ENCODE measurements at regions not wholly inside any gene's neighbourhood (a gene's known extent, or its start where the extent isn't known, plus 50 kb on each side); places are given as distances from the start of the nearest gene placed in this dataset.

DNA sequence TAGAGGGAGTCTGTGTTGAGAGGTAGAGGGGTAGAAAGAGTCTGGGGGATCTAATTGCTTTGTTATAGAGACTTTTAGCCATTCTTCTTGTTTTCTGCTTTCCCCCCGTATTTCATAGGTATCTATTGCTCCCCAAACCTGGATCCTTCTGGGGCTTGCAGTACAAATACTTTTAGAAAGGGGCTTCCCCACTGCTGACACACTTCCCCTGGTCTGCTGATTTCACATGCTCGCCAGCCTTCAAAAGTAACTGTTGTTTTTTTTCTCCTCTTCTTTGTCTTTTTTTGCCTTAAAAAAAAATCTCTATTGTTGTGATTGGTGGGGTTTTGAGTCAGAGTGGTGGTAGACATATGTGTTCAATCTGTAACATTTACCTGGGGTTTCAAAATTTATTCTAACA is 300.6 kb upstream of the AZI2 start:
- no peak for DNase-seq

DNA sequence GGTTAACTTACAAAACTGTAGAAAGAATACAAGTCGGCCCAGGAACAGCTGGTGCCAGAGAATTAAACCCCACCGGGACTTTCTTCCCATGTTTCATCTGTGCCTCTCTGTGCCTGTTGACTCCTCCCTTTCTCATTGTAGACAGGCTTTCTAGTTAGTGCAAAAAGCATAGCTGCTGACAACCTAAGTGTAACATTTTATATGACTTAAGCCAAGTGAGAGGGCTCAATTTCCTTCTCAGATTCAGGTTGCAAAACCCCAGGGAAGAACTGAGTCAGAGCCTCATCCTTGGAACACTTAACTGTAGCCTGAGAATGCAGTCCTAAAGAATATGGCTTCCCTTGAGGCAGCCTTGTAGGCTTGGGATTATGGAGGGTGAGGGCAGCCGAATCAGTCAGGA is 302.5 kb upstream of the AZI2 start:
- DNase-seq, result no peak

DNA sequence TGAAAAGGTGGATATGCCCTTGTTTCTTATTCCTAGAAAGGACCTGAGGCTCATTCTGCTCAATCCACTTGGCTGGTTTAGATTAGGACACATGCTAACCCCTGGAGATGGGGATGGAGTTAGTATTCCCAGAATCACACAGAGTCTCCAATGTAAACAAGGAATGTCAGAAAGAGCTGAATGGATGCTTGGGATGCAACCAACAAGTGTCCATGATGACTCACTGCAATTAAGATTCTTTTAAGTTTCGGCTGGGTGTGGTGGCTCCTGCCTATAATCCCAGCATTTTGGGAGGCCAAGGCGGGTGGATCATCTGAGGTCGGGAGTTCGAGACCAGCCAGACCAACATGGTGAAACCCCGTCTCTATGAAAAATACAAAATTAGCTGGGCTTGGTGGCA is 315.5 kb upstream of the AZI2 start:
- no peak for DNase-seq

DNA sequence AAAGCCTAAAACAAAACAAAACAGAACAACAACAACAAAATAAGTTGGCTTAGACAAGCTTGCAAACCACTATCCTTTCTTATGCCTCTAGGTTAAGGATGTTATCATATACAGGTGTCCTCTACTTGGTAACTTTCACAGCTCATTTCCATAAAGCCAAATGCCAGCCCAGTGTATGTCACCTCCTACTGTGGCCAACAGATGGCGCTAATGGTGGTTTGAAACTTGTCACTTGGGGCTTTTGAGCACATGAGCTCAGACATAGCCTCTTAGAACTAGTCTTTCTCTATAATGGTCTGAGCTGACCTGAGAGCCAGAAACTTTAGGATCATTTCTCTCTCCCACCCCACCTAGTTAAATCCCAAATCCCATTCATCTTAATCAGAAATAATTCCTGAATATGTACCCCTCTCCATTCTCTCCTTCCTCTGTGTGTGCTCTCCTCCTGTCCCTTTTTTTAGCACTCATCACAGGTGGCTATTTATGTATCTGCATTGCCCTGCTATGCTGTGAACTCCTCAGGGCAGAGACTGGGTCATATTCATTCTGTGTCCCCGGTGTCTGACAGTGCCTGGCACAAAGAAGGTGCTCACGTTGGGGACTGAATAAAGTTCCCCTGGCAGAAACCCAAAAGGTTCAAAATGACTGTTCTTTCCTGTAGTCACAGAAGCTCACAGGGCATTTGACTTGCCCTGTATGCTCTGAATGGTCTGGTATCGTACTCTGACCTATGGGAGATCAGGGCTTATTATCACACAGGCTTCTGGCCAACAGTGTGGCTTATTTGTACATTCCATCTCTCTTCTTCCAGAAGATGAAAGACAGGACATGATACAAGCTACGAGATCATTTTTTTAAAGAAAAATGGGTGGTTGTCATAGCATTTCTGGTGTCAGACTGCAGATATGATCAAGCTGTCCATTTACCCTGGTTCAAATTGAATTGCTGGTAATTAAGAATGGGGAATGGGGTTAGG is 319.3 kb upstream of the AZI2 start:
- no peak for DNase-seq

DNA sequence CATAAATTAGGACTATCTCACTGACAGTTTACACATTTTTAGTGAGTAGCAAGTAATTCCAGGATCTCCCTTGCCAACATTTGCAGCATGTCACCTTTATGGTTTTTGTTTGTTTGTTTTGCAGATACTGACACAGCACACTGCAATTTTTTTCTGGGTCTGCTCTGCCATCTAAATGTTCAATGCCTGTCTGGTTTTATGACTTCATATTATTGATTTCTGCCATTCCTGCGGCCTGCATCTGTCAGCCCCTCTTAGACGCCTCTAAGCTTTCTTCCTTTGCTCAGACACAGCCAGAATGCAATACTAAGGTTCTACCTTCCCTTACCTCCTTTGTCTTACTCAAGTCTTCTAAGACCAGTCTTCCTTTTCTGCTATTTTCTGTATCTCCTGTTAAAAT is 321.2 kb upstream of the AZI2 start:
- no peak for DNase-seq

DNA sequence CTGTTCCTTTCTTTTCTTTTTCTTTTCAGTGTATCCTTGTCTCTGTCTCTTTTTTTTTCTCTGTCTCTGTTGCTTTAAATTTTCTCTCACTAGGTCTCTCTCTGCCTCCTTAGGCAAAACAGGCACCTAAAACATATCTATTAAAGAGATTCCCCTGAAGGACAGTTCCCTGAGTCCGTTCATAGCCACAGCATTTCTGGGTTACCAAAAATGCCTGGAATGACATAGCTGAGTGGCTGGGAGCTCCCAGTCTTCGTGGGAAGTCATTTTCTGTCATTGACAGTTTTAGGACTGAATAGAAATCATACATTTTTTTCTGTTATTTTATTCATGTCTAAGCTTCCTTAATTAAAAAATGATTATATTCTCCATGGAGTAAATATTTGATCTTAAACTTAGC is 323.8 kb upstream of the AZI2 start:
- DNase-seq, result no peak

DNA sequence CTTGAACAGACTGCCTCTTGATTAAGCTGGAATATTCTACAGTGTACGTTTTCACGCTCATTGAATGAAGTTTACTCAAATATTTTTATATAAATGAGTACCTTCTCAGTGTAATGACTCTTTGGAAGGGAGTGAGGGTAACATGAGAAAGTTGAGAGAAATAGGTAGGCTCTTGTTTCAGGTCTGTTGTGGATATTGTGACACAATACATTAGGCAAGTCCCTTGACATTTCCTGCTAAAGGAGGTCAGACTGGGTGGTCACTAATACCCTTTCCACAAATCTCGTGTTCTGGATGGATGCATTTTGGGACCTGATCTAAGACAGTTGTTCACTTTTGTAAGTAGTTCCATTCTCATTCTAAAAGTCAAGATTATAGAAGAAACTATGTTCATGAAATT is 324.8 kb upstream of the AZI2 start:
- DNase-seq, result no peak

DNA sequence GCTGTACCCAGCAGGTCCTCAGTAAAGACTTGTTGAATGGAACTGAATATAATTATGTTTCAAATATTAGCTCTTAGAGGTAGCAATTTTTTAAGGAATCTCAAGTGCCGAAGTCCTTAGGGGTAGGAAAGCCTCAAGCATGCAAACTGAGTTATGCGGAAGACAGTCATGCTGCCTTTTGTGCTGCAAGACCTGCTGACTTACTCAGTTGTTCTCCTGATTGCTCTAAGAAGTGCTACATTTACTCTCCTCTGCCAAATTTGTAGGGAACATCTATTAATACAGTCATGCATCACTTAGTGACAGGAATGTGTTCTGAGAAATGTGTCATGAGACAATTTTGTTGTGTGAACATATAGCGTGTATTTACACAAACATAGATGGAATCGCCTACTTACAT is 325.6 kb upstream of the AZI2 start:
- DNase-seq, result no peak

DNA sequence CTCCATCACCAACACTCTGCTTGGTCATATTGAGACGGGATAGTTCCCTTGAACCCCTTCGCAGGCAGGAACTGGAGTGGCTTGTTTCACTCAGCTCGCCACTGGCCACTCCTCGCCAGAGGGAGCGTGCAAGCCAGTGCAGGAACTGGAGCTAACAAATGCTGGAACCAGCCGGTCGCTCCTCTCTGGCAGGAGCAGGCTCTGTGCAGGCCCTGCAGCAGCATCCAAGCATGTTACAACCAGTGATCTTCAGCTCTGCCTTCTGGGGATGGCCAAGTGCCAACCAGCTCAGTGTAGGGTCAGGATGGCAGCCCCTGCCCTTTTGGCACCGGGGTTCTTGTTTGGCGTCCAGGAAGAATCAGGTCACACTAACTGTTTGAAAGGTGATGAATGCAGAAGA is 329.0 kb upstream of the AZI2 start:
- no peak for DNase-seq

DNA sequence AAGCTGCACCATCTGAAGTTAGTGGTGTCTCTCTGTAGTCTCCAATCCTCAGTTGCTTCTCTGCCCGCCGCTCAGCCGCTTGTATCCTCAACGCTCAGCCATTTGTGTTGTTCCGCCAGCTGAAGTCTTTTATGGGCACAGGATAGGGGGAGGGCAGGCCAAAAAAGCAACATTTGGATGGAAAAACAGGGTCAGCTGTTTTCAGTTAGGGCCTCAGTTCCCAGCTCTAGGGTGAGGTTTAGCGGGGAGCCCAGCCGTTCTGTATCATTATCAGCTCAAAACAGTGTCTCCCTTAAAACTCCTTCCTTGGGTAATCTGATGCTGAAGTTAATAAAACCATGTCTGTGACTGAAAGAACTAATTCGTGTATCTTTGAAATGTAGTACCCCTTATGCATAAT is 329.5 kb upstream of the AZI2 start:
- no peak for DNase-seq

DNA sequence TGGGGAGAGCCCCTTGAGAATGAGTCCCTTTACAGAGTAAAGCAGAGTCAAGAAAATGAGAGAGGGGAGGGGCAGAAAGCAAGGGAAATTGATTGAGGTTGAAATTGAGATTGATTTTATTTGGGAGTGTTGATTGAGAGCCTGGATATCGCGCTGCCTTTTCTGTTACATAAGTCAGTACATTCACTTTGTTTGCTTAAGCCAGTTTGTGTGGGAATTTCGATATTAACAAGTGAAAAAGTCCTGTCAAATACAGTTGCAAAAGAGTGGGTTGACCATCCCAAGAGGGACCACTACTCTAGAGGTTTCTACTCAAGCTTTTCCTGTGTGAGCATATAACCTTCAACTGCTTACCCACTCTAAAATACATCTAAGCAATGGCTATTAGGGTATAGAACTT is 331.4 kb upstream of the AZI2 start:
- no peak for DNase-seq

DNA sequence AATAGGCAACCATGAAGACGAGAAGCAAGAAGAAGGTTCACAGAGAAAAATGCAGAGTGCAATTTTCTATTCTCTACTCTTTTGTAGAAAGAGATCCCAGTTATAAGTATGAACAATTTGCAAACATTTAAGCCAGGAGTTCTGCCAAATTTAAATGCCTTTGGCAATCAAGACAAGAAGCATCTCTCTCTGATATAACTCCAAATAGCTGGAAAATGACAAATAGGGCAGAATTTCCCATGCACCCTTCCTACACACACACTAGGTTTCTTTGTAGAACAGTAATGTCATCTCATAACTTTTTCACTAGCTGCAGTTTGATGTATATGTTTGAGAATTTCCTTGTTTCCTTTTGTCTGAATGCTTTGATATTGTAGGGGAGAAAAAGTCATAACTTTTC is 333.5 kb upstream of the AZI2 start:
- no peak for DNase-seq

DNA sequence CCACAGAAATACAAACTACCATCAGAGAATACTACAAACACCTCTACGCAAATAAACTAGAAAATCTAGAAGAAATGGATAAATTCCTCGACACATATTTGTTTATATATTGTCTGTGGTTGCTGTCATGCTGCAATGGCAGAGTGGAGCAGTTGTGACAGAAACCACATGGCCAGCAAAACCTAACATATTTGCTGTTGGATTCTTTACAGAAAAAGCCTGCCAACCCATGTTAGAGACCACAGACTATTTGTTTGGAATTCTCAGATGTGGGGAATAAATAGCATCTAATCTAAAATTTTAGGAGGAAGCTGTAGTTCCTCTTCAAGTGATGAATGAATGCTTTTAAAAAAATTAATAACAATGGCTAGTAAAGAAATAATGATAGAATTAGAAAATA is 341.6 kb upstream of the AZI2 start:
- DNase-seq, result no peak

DNA sequence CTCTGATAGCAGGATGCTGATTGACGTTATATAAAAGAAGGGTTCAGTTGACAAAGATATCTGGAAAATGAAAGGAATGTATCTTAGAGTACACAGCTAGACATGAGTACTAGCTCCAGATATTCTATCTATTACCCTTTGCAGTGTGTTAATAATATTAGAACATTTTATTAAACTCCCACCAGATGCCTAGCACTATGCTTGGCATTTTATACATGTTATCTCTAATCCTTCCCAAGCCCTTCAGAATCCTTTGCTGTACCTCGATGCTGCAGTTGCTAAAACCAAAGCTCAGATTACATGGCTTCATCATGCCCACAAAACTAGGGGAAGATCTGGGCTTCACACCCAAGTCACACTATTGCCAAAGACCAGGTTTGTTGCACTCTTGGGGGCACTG is 350.1 kb upstream of the AZI2 start:
- no peak for DNase-seq

DNA sequence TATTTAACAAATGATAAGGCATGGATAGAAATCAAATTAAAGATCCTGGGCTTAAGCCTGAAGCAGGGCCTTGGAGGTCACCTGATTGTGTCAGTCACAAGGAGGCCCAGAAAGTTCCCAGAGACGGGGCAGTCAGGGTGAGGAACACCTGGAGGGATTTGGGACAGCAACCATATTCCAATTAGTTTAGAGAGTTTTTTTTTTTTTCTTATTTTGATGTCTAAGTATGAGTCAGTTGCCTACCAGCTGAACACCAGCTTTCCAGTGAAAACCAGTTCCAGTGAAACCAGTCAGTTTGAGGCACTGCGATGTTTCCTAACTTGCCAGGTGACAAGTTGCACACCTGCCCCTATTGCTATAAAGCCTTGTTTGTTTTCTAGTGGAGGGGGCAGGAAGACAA is 350.7 kb upstream of the AZI2 start:
- DNase-seq, result no peak

DNA sequence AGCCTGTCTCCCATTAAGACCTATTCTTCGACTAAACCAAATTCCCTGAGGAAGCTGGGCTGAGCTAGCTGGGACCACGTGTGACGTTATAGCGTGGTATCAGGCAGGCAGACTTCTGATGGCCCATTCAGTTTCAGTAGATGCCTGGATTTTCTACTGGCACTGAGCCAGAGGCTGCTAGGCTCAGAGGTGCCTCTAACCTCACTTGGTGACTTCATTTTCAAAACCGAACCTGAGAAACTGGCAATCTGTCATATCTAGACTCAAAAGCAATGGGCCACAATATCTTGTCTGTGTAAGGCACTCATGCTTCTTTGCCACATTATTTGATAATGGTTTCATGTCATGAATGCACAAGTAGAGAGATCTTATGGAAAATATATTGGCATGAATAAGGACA is 352.1 kb upstream of the AZI2 start:
- DNase-seq, result no peak

DNA sequence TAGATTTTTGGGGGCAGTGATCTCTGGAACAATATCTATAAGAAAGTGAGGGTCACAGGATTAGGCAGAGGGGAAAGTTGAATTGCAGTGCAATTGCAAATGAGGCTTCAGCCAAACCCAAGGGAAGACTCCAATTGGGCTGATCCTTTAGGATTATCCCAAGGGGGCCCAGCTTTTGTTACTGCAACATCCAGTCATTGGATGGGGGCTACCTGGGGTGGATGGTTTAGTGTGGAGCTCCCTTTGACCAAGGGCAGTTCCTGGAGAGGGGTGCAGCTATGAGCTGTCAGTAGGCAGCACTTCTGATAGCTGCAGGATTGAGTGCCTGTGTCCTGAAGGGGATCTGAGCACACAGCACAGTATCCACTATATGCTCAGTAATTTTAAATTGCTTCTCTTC is 355.2 kb upstream of the AZI2 start:
- no peak for DNase-seq

DNA sequence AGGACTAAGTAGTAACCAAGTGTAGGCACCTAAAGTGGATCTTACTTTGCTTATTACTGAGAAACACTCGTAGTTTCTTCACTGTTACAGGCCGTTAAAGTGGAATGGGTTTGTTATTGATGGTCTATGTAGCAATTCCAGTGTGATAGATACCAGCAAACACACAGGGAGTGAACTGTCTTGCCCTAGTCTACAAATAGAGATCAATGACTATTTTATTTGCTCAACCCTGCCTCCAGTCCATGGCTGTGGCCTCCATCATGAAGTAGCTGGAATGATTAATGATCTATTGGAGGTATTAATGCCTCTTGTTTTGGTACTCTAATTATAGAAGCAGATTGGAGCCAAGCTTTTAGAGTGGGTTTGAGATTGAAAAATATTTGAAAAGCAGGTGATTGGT is 362.7 kb upstream of the AZI2 start:
- no peak for DNase-seq

DNA sequence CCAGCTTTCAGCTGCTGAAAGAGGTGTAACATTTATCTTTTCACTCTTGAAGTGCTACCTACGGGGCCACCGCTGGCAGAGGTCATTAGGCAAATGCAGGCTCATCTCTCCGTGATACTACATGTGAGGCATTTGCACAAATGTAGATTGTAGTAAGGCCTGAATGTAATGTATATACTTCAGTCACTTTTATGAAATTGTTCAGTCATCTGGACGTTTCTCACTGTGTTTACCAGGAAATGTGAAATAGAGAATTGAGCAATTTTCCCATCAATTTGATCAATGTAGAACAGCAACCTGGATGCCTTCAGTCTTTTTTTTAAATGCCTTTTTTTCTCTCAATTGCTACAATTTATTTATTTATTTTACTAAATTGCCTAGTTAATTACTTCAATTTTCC is 368.3 kb upstream of the AZI2 start:
- DNase-seq, result no peak

DNA sequence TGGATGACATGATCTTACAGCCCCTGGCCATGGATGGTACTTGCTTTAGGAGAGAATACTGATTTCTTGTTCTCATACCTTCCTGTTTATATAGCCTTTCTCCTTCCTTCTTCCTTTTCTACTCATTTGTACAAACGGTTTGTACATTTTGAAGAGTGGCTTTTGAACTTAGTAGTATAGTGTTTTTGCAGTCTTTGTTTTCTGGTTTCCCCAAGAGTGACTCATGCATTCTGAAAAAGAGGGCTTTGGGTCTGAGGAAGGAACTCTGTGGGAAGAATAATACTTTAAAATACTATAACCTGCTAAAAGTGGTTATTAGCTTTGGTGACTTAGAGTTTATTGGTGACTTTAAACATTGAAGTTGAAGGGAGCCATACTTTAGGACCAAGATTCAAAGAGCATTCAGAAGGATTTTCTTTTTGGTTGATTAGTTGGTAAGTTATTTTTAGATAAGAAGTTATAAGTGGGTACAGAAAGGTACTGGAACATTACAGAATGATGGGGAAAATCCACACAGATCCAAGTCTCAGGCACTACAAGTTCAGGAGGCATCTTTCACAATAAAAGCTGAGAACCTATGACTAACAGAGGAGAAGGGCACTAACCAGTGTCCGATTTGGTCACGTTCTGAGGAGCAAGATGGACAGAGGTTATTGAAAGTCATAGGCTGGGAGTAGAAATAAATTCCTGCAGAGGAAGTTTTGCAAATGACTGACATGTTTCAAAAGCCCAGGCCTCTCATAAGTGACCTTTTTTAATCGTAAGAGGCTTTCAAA is 369.6 kb upstream of the AZI2 start:
- no peak for DNase-seq

DNA sequence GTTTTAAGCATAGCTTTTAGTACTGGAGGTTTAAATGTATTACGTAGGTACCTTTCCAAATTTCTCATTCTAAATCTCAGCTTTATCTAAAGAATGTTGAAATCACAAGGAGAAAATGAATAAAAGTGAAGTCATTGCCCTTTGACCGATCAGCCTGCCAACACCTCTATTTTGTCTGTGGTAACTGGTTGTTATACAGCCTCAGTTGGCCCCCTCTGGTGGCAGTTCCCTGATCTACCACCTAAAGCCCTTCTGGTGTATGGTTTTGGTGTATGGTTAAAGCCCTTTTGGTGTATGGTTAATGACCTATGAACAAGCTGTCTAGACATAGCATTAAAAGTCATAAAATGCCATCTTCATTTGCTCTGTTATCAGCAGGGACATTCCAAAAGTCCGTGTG is 378.2 kb upstream of the AZI2 start:
- DNase-seq, result no peak

DNA sequence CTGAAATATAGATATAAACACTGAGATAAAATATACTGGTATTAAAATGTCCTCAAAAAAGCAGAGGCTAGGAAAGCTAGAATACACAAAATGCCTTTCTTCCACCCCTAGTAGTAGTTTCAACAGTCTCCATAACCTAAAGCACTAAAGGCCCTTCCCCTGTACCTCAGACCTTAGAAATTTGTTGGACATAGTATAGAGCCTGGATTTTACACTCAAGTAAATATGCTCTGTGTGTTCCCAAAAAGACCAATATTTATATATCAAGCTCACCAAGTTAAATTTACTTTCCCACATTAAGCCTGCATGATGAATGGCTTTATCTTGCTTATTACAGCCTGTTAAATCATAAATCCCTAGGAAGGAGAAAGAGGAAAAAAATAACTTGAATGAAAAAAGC is 378.7 kb upstream of the AZI2 start:
- DNase-seq, result no peak

DNA sequence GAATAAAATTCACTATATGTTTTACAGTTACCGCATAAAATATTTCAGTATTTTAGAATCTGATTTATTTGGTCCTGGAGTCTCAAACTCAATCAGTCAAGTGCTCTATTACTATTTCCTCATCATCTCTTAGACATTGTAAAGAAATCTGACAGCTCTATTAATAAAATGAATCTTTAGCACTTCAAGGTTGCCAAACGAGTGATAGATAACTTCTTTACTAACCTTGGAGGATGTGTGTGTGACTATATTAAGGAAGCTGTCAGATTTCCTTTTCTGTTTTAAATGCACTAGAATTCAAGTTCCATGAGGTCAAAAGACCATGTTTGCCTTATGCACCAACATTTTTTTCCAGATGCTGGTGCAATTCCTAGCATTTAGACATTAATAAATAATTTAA is 389.8 kb upstream of the AZI2 start:
- DNase-seq, result no peak

DNA sequence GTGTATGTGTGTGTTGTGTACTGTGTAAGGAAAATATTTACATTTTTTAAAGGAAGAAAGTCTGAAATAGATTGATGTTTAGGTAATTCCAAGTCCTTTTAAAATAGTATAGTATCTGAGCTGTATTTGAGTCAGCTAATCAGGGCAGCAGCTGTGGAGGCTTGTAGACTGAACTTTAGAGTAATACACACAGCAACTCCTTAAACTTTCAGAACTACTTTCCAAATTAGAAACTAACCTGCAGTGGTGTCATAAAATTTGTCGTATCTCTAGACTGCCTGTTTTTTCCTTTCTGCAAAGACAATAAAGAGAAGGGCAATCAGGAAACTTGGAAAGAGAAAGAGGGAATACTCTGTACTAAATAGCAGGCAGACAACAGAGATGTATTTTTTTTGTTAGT is 391.0 kb upstream of the AZI2 start:
- no peak for DNase-seq

DNA sequence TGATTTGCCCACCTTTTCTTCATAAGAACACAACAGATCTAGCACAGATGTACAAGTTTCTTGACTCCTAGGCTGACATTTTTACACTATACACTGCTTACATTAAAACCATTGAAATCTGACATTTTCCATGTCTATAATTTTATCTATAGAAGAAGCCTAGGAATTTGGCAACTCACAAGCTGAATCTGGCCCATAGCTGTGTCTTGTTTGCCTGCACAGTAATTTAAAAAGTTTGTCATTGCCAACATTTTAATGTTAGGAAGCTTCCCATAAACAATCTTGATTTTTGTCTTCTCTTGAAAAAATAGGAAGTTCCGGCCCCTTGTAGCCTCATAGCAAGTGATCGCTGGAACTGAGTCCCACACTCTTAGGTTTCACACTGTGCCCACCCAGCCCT is 394.6 kb upstream of the AZI2 start:
- no peak for DNase-seq
